ENCODE measurements at regions not wholly inside any gene's neighbourhood (a gene's known extent, or its start where the extent isn't known, plus 50 kb on each side); places are given as distances from the start of the nearest gene placed in this dataset.

GRCh38 chr1:238487931-238488330, 597.2 kb upstream of the ZP4 start:
- BruUV-seq (replicated peaks), result no TSS peak
- intact Hi-C loops (cut with micrococcal nuclease; ENCODE audit: unreplicated experiment), result no loop called here
- Histone ChIP-seq H2AFZ (no peak overlapping the region), H3F3A (ENCODE audit: insufficient read depth, low read depth) (no peaks in the 10 kb centered on the region), H3K4me3 (no peak overlapping the region), H3K4me1 (replicated peaks; ENCODE audit: insufficient read depth) (no peaks in the 10 kb centered on the region), H3K9me3 (ENCODE audit: insufficient read depth, low read depth) (no peaks in the 10 kb centered on the region), H3K36me3 (ENCODE audit: low read depth) (no peaks in the 10 kb centered on the region), H3K9me2 (ENCODE audit: insufficient read depth) (0 out of 2 replicates have a peak, but pooled peaks cover 3% of the 10 kb centered on the region), H3K27me3 (ENCODE audit: insufficient read depth, low read depth) (no peaks in the 10 kb centered on the region), H3K27ac (no peak overlapping the region), H4K20me1 (ENCODE audit: insufficient read depth) (no peaks in the 10 kb centered on the region), H3K79me2 (ENCODE audit: low read depth) (no peaks in the 10 kb centered on the region), H3K4me2 (no peak overlapping the region)
- ChIA-PET CTCF (no interaction called here), POLR2A (ENCODE audit: unreplicated experiment) (no interaction called here)
- no peak for DNase-seq
- TF ChIP-seq EZH2 (IDR thresholded peaks at IDR 0.05; ENCODE audit: low read depth), result no peak
- TF ChIP-seq, protein P1, sequence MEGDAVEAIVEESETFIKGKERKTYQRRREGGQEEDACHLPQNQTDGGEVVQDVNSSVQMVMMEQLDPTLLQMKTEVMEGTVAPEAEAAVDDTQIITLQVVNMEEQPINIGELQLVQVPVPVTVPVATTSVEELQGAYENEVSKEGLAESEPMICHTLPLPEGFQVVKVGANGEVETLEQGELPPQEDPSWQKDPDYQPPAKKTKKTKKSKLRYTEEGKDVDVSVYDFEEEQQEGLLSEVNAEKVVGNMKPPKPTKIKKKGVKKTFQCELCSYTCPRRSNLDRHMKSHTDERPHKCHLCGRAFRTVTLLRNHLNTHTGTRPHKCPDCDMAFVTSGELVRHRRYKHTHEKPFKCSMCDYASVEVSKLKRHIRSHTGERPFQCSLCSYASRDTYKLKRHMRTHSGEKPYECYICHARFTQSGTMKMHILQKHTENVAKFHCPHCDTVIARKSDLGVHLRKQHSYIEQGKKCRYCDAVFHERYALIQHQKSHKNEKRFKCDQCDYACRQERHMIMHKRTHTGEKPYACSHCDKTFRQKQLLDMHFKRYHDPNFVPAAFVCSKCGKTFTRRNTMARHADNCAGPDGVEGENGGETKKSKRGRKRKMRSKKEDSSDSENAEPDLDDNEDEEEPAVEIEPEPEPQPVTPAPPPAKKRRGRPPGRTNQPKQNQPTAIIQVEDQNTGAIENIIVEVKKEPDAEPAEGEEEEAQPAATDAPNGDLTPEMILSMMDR (conservative IDR thresholded peaks at IDR 0.05), result no peak

GRCh38 chr1:238485912-238486209, 595.1 kb upstream of the ZP4 start:
- no peaks in the 10 kb centered on the region for H3K79me2 ChIP-seq (ENCODE audit: low read depth)
- CTCF ChIA-PET, result no interaction called here
- no peak overlapping the region for H2AFZ ChIP-seq

DNA sequence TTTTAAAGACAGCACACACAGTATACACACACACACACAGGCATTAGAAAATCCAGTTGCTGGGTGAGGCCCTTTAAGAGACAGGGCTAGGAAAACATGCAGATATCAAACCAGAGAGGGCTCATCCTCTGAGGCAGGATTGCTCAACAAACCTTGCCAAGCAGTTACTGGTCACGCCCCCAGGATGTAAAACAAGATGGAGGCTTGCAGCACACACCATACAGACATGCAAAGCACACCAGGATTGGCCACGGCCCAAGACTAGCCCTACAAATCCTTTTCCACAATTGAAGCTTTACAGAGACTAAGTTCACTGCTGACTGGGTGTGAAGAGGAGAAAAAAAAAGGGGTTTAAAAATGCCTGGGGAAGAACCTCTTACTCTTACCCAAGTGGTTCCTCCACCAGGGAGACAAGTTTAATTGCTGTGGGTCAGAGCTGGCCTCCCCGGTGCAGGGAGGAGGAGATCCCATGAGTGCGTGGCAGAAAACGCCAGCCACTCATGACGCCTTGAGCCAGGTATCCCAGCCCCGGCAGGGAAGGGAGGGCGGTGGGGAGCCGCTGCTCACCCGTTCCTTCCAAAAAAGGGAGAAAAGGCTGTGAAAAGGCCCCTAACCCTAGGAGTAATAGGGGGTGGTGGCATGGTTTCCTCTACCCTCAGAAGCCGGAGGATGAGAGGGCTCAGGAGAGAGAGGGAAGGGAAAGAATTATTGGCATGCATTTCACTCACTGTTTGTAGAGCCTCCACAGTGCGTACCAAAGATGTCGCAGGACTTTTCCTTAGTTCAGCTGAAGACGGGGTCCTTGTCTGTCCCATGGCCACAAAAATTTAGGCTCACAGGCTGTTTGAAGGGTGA, 594.6 kb upstream of the ZP4 start:
- TF ChIP-seq, protein P1 (conservative IDR thresholded peaks at IDR 0.05), result no peak
- no peak for TF ChIP-seq EZH2 (IDR thresholded peaks at IDR 0.05; ENCODE audit: low read depth)
- Histone ChIP-seq H3K9me2 (ENCODE audit: insufficient read depth) (peaks cover 3% of the 10 kb centered on the region; the same call in 1 of the 2 replicates), H3K79me2 (ENCODE audit: low read depth) (no peaks in the 10 kb centered on the region), H3K4me3 (no peak overlapping the region), H4K20me1 (ENCODE audit: insufficient read depth) (no peaks in the 10 kb centered on the region), H3F3A (ENCODE audit: insufficient read depth, low read depth) (no peaks in the 10 kb centered on the region), H2AFZ (peak overlapping the region; percentile 63; the same call in 1 of the 2 replicates), H3K27me3 (ENCODE audit: insufficient read depth, low read depth) (no peaks in the 10 kb centered on the region), H3K27ac (no peak overlapping the region), H3K9me3 (ENCODE audit: insufficient read depth, low read depth) (no peaks in the 10 kb centered on the region), H3K36me3 (ENCODE audit: low read depth) (no peaks in the 10 kb centered on the region), H3K4me1 (replicated peaks; ENCODE audit: insufficient read depth) (no peaks in the 10 kb centered on the region), H3K4me2 (peak overlapping the region; percentile 19)
- DNase-seq, result peak in 1 of 2 experiments; percentile 24
- TSS peak; percentile 66 for BruUV-seq (replicated peaks)
- ChIA-PET POLR2A (ENCODE audit: unreplicated experiment) (no interaction called here), CTCF (no interaction called here)
- intact Hi-C loops (cut with micrococcal nuclease; ENCODE audit: unreplicated experiment), result no loop called here

More at GRCh38 chr1:238485912-238486209, 595.1 kb upstream of the ZP4 start:
- no TSS peak for BruUV-seq (replicated peaks)
- H3K9me2 ChIP-seq (ENCODE audit: insufficient read depth), result peaks cover 3% of the 10 kb centered on the region; the same call in 1 of the 2 replicates
- peak overlapping the region; percentile 19; the same call in 1 of the 2 replicates for H3K4me2 ChIP-seq
- TF ChIP-seq, protein P1 (conservative IDR thresholded peaks at IDR 0.05), result no peak
- no peak for TF ChIP-seq EZH2 (IDR thresholded peaks at IDR 0.05; ENCODE audit: low read depth)
- intact Hi-C loops (cut with micrococcal nuclease; ENCODE audit: unreplicated experiment), result no loop called here
- no peaks in the 10 kb centered on the region for H3K27me3 ChIP-seq (ENCODE audit: insufficient read depth, low read depth)
- no peaks in the 10 kb centered on the region for H3K4me1 ChIP-seq (replicated peaks; ENCODE audit: insufficient read depth)
- no peaks in the 10 kb centered on the region for H3K36me3 ChIP-seq (ENCODE audit: low read depth)
- no peaks in the 10 kb centered on the region for H3K9me3 ChIP-seq (ENCODE audit: insufficient read depth, low read depth)
- H3F3A ChIP-seq (ENCODE audit: insufficient read depth, low read depth), result no peaks in the 10 kb centered on the region
- no peaks in the 10 kb centered on the region for H4K20me1 ChIP-seq (ENCODE audit: insufficient read depth)
- peak in 1 of 2 experiments; percentile 3 for DNase-seq
- H3K4me3 ChIP-seq, result no peak overlapping the region
- POLR2A ChIA-PET (ENCODE audit: unreplicated experiment), result no interaction called here
- no peak overlapping the region for H3K27ac ChIP-seq
